Nephron progenitor cell (in vitro differentiated cells): ENCODE measurements at regions not wholly inside any gene's neighbourhood (a gene's known extent, or its start where the extent isn't known, plus 50 kb on each side); places are given as distances from the start of the nearest gene placed in this dataset.

Experiments
- DNase-seq: peaks from one replicate; pipeline ENCODE4 v3.0.0; 2021
- H3K27ac Mint-ChIP-seq: 2 replicates; pipeline ENCODE4 v1.8.0; 2021; ENCODE audit warnings: mild to moderate bottlenecking, moderate library complexity, mixed read lengths
- H3K27me3 Mint-ChIP-seq: 2 replicates; pipeline ENCODE4 v1.8.0; 2021; ENCODE audit warnings: mild to moderate bottlenecking, low read depth, mixed read lengths; ENCODE audit not compliant: poor library complexity
- H3K36me3 Mint-ChIP-seq: 2 replicates; pipeline ENCODE4 v1.8.0; 2021; ENCODE audit warnings: low read depth, mixed read lengths
- H3K4me1 Mint-ChIP-seq: 2 replicates; pipeline ENCODE4 v1.8.0; 2021; ENCODE audit warnings: mixed read lengths
- H3K4me3 Mint-ChIP-seq: 2 replicates; pipeline ENCODE4 v1.8.0; 2021; ENCODE audit warnings: mild to moderate bottlenecking, moderate library complexity, mixed read lengths
- H3K9me3 Mint-ChIP-seq: 2 replicates; pipeline ENCODE4 v1.8.0; 2021; ENCODE audit warnings: mild to moderate bottlenecking, moderate library complexity, mixed read lengths
- TF ChIP-seq, protein P1 (sequence below): fragments of 200-600 bp; sonication (generic); IDR thresholded peaks from 2 replicates; pipeline ENCODE4 v1.5.0; 2021; ENCODE audit warnings: antibody characterized with exemption

GRCh38 chr5:72661405-72661804, 154.2 kb upstream of the ZNF366 start:
- DNase-seq = no peak
- Mint-ChIP-seq H3K4me3 (no peak overlapping the region), H3K36me3 (no peaks in the 10 kb centered on the region), H3K27me3 (peaks cover 7% of the 10 kb centered on the region), H3K4me1 (peaks cover 5% of the 10 kb centered on the region), H3K9me3 (no peaks in the 10 kb centered on the region), H3K27ac (no peak overlapping the region)
- TF ChIP-seq, protein P1, sequence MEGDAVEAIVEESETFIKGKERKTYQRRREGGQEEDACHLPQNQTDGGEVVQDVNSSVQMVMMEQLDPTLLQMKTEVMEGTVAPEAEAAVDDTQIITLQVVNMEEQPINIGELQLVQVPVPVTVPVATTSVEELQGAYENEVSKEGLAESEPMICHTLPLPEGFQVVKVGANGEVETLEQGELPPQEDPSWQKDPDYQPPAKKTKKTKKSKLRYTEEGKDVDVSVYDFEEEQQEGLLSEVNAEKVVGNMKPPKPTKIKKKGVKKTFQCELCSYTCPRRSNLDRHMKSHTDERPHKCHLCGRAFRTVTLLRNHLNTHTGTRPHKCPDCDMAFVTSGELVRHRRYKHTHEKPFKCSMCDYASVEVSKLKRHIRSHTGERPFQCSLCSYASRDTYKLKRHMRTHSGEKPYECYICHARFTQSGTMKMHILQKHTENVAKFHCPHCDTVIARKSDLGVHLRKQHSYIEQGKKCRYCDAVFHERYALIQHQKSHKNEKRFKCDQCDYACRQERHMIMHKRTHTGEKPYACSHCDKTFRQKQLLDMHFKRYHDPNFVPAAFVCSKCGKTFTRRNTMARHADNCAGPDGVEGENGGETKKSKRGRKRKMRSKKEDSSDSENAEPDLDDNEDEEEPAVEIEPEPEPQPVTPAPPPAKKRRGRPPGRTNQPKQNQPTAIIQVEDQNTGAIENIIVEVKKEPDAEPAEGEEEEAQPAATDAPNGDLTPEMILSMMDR = no peak

DNA sequence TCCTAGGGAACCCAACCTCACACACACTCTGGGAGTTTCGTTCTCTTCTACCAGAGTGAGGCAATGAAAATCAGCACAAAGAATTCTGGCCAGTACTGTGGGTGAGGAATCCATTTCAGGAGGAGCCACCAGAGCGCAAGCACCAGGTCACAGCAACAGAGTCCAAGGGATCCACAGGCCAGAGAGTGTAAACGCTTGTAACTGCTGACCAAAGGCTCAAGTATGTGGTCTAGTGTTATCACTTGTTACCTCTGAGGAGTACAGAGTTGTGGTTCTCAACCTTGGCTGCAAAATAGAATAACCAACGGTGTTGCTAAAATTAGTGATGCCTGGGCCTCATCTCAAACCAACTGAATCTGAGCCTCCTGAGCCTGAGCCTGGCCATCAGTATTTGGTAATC, 152.5 kb upstream of the ZNF366 start:
- TF ChIP-seq, protein P1 = no peak
- no peak for DNase-seq
- peaks cover 2% of the 10 kb centered on the region for H3K4me1 Mint-ChIP-seq
- no peaks in the 10 kb centered on the region for H3K36me3 Mint-ChIP-seq
- peaks cover 10% of the 10 kb centered on the region for H3K27me3 Mint-ChIP-seq
- H3K27ac Mint-ChIP-seq = no peak overlapping the region
- no peak overlapping the region for H3K4me3 Mint-ChIP-seq
- no peaks in the 10 kb centered on the region for H3K9me3 Mint-ChIP-seq

GRCh38 chr5:72658761-72659540, 151.7 kb upstream of the ZNF366 start:
- peaks cover 10% of the 10 kb centered on the region for H3K4me1 Mint-ChIP-seq
- no peak overlapping the region for H3K4me3 Mint-ChIP-seq
- no peak for DNase-seq
- H3K27ac Mint-ChIP-seq = no peak overlapping the region
- no peaks in the 10 kb centered on the region for H3K36me3 Mint-ChIP-seq
- H3K9me3 Mint-ChIP-seq = no peaks in the 10 kb centered on the region
- TF ChIP-seq, protein P1 = no peak
- H3K27me3 Mint-ChIP-seq = peaks cover 10% of the 10 kb centered on the region

DNA sequence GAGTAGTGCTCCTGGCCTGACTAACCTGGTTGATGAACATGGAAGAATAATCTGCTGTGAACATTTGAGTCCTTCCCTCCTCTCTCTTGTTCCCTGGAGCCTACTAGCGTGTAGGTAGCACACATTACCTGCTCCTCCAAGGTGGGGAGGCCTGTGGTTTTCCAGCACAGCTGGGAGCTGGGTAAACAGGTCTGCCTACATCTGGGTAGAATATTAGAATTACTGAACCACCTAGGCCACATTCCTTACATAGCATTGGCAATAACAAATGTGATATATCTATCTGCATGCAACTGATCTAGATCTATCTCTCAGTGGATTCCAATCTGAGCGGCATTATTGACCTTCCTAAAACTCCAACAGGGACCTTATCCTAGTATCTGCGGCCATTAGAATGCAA, 151.0 kb upstream of the ZNF366 start:
- Mint-ChIP-seq H3K27ac (no peak overlapping the region), H3K36me3 (no peaks in the 10 kb centered on the region), H3K4me3 (no peak overlapping the region), H3K27me3 (peaks cover 10% of the 10 kb centered on the region), H3K9me3 (no peaks in the 10 kb centered on the region), H3K4me1 (peaks cover 18% of the 10 kb centered on the region)
- TF ChIP-seq, protein P1 = no peak
- DNase-seq = no peak

DNA sequence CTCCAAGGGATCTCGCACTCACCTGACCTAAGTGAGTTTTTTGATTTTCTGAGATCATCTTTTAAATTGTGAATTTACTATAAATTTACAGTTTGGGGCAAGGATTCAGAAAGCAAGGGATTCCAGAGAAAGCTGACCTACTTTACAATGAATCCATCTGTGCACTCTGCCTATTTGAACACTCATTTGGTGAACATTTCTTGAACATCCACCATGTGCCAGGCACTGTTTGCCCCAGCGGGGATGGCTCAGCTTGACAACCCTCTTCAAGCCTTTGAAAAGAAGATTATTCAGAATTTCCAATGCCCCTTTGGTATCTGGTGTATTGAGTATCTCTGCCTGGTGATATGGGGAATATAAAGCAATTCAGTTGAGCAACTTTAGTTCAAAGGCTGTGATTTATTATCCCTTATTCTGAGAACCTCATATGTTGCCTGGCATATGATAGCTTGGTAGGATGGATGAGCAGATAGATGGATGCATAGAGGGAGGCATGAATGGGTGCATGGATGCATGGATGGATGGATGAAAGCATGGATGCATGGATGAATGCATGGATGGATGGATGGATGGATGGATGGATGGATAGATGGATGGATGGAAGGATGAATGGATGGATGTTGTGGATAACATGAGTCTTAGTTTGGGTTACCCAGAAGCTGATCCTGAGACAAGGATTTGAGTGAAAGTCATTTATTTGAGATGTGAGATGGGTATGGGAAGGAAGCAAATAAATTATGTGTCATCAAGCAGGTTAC, 149.7 kb upstream of the ZNF366 start:
- TF ChIP-seq, protein P1 = no peak
- peaks cover 30% of the 10 kb centered on the region for H3K4me1 Mint-ChIP-seq
- no peaks in the 10 kb centered on the region for H3K36me3 Mint-ChIP-seq
- no peak for DNase-seq
- no peak overlapping the region for H3K27ac Mint-ChIP-seq
- H3K9me3 Mint-ChIP-seq = no peaks in the 10 kb centered on the region
- no peak overlapping the region for H3K4me3 Mint-ChIP-seq
- peaks cover 10% of the 10 kb centered on the region for H3K27me3 Mint-ChIP-seq
